ENCODE measurements at regions not wholly inside any gene's neighbourhood (a gene's known extent, or its start where the extent isn't known, plus 50 kb on each side); places are given as distances from the start of the nearest gene placed in this dataset.
"Not testable (repeated sequence)": the region's sequence is repeated elsewhere in the genome, so short reads cannot be mapped to it uniquely, and the experiment has no call there.

GRCh38 chr1:79896140-79896539 lies 889.6 kb upstream of the ADGRL4 start:
- no peak overlapping the region for H3K4me3 ChIP-seq
- 71 to 83% (median 74%) methylated on average over 2 of the region's 2 CpGs for WGBS, 4 donors
- no peak for TF ChIP-seq POLR2A (IDR thresholded peaks at IDR 0.05)
- TF ChIP-seq, protein P1, sequence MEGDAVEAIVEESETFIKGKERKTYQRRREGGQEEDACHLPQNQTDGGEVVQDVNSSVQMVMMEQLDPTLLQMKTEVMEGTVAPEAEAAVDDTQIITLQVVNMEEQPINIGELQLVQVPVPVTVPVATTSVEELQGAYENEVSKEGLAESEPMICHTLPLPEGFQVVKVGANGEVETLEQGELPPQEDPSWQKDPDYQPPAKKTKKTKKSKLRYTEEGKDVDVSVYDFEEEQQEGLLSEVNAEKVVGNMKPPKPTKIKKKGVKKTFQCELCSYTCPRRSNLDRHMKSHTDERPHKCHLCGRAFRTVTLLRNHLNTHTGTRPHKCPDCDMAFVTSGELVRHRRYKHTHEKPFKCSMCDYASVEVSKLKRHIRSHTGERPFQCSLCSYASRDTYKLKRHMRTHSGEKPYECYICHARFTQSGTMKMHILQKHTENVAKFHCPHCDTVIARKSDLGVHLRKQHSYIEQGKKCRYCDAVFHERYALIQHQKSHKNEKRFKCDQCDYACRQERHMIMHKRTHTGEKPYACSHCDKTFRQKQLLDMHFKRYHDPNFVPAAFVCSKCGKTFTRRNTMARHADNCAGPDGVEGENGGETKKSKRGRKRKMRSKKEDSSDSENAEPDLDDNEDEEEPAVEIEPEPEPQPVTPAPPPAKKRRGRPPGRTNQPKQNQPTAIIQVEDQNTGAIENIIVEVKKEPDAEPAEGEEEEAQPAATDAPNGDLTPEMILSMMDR (IDR thresholded peaks at IDR 0.05) = no peak
- H3K36me3 ChIP-seq (replicated peaks in 1 of 2) = no peaks in the 10 kb centered on the region
- H3K27me3 ChIP-seq = no peaks in the 10 kb centered on the region
- intact Hi-C loops (cut with DNase I) = no loop called here
- no peaks in the 10 kb centered on the region for H3K4me1 ChIP-seq (replicated peaks in 1 of 2)
- H3K9me3 ChIP-seq (replicated peaks in 1 of 3) = no peaks in the 10 kb centered on the region
- H3K27ac ChIP-seq = no peak overlapping the region
- no peak for DNase-seq

DNA sequence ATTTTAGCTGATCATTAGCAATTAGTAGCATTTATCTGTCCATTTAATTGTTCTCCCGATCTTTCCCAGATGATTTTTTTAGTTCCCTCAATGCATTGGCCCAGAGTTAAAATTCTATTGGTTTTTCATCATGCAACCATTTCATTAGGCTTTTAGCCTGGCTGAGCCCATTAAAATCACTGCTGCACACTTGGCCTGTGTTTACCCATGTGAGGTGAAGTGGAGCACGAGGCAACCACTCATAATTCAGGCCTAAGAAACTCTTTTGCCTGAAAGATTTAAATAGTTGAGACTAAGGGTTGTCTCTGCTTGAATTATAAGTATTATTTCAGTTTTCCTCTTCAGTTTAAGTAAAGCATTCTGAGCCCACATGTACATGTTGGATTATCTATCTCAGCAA lies 889.0 kb upstream of the ADGRL4 start:
- H3K27ac ChIP-seq = no peak overlapping the region
- WGBS, 4 donors = 61 to 77% (median 75%) methylated on average over 2 of the region's 2 CpGs
- no peak overlapping the region for H3K4me3 ChIP-seq
- DNase-seq = no peak
- intact Hi-C loops (cut with DNase I) = no loop called here
- H3K4me1 ChIP-seq (replicated peaks in 1 of 2) = no peaks in the 10 kb centered on the region
- no peaks in the 10 kb centered on the region for H3K36me3 ChIP-seq (replicated peaks in 1 of 2)
- no peak for TF ChIP-seq POLR2A (IDR thresholded peaks at IDR 0.05)
- TF ChIP-seq, protein P1 (IDR thresholded peaks at IDR 0.05) = no peak
- no peaks in the 10 kb centered on the region for H3K9me3 ChIP-seq (replicated peaks in 1 of 3)
- H3K27me3 ChIP-seq = no peaks in the 10 kb centered on the region

- not testable (repeated sequence) for DNase-seq; H3K4me1 ChIP-seq (replicated peaks in 1 of 2)
- 60 to 82% (median 63%) methylated on average over 3 to 6 of the region's 6 CpGs for WGBS, 4 donors
These were observed 887.6 kb upstream of the ADGRL4 start for GRCh38 chr1:79894129-79894528.

DNA sequence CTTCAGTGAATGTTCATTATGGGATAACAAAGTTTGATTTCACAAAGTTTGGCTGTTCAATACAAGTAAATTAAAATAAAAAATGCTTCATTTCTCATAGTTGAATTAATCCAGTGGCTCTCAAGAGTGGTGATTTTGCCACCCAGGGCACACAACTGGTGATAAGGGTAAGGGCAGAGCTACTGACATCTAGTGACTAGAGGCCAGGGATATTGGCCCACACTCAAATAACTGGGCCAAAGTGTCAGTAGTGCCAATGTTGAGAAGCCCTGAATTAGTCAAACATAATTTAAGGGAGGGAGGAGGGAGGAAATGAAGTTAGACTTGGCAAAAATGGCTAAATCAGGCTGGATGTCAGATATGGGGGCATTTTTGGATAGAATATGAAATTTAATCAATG lies 880.5 kb upstream of the ADGRL4 start:
- intact Hi-C loops (cut with DNase I) = no loop called here

More at GRCh38 chr1:79894129-79894528, 887.6 kb upstream of the ADGRL4 start:
- intact Hi-C loops (cut with DNase I); H3K9me3 ChIP-seq (replicated peaks in 1 of 3); H3K27ac ChIP-seq; H3K27me3 ChIP-seq; H3K4me3 ChIP-seq; H3K36me3 ChIP-seq (replicated peaks in 1 of 2): not testable (repeated sequence)

DNA sequence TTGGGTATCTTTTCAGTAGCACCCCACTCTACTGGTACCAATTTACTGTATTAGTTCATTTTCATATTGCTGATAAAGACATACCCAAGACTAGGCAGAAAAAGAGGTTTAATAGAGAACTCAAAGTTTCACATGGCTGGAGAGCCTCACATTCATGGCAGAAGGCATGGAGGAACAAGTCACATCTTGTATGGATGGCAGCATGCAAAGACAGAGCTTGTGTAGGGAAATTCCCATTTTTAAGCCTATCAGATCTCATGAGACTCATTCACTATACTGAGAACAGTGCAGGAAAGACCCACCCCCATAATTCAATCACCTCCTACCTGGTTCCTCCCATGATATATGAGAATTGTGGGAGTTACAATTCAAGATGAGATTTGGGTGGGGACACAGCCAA lies 878.6 kb upstream of the ADGRL4 start:
- TF ChIP-seq POLR2A (IDR thresholded peaks at IDR 0.05) = no peak
- TF ChIP-seq, protein P1 (IDR thresholded peaks at IDR 0.05) = no peak
- H3K27me3 ChIP-seq = no peaks in the 10 kb centered on the region
- H3K9me3 ChIP-seq (replicated peaks in 1 of 3) = no peaks in the 10 kb centered on the region
- no peaks in the 10 kb centered on the region for H3K36me3 ChIP-seq (replicated peaks in 1 of 2)
- intact Hi-C loops (cut with DNase I) = no loop called here
- no peak overlapping the region for H3K4me3 ChIP-seq
- H3K27ac ChIP-seq = no peak overlapping the region
- DNase-seq = no peak
- no peaks in the 10 kb centered on the region for H3K4me1 ChIP-seq (replicated peaks in 1 of 2)

More for the DNA sequence above, 880.5 kb upstream of the ADGRL4 start:
- H3K27me3 ChIP-seq = no peaks in the 10 kb centered on the region
- no peak overlapping the region for H3K27ac ChIP-seq
- no peaks in the 10 kb centered on the region for H3K4me1 ChIP-seq (replicated peaks in 1 of 2)
- H3K9me3 ChIP-seq (replicated peaks in 1 of 3) = no peaks in the 10 kb centered on the region
- no peak for DNase-seq
- TF ChIP-seq POLR2A (IDR thresholded peaks at IDR 0.05) = no peak
- TF ChIP-seq, protein P1 (IDR thresholded peaks at IDR 0.05) = no peak
- H3K36me3 ChIP-seq (replicated peaks in 1 of 2) = no peaks in the 10 kb centered on the region
- no peak overlapping the region for H3K4me3 ChIP-seq

Measured in adrenal gland (tissue), 9 donors.